Peyer's patch (tissue), 4 donors: ENCODE measurements at regions not wholly inside any gene's neighbourhood (a gene's known extent, or its start where the extent isn't known, plus 50 kb on each side); places are given as distances from the start of the nearest gene placed in this dataset.

Source experiments
- CTCF ChIP-seq, 6 experiments: fragments of 450-650 bp in 4 of 6; fragments of 200-600 bp in 2 of 6; sonication (generic) in 1 of 6; IDR thresholded peaks; one replicate each; pipeline ENCODE4 v1.5.1; 2017 to 2019; ENCODE audit warnings: antibody characterized with exemption in 6 of 6, mild to moderate bottlenecking in 3 of 6, moderate library complexity in 1 of 6
- POLR2A ChIP-seq, 2 donors: fragments of 450-650 bp; IDR thresholded peaks; one replicate each; pipeline ENCODE4 v1.5.1; 2017; ENCODE audit warnings: antibody characterized with exemption in 2 of 2, mild to moderate bottlenecking in 2 of 2, moderate library complexity in 2 of 2

GRCh38 chr3:178451799-178452198 lies 84.4 kb upstream of the KCNMB2 start:
- no peak for TF ChIP-seq CTCF (IDR thresholded peaks at IDR 0.05)
- no peak for TF ChIP-seq POLR2A (IDR thresholded peaks at IDR 0.05)
